ENCODE measurements at regions not wholly inside any gene's neighbourhood (a gene's known extent, or its start where the extent isn't known, plus 50 kb on each side); places are given as distances from the start of the nearest gene placed in this dataset.

DNA sequence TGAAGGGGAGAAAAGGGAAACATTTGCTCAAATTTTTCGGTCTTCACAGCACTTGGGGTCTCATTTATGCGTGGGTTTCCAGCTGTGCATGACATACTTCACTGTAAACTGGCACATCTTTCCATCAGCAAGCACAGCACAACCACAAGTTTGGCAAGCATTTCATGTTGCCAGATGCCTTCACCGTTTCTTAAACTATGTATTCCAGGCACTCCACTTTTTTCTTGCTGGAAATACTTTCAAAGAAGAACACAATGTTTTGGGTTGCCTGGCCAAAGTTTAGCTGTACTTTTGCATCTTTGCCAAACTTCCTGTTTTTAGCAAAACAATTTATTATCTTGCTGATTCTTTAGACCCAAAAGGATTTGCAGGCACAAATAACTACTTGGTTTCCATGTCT lies 194.6 kb upstream of the MEIS1 start:
- no peak overlapping the region for H3K4me3 ChIP-seq (replicated peaks; ENCODE audit: low read depth, low read length)
- TF ChIP-seq, protein P1, sequence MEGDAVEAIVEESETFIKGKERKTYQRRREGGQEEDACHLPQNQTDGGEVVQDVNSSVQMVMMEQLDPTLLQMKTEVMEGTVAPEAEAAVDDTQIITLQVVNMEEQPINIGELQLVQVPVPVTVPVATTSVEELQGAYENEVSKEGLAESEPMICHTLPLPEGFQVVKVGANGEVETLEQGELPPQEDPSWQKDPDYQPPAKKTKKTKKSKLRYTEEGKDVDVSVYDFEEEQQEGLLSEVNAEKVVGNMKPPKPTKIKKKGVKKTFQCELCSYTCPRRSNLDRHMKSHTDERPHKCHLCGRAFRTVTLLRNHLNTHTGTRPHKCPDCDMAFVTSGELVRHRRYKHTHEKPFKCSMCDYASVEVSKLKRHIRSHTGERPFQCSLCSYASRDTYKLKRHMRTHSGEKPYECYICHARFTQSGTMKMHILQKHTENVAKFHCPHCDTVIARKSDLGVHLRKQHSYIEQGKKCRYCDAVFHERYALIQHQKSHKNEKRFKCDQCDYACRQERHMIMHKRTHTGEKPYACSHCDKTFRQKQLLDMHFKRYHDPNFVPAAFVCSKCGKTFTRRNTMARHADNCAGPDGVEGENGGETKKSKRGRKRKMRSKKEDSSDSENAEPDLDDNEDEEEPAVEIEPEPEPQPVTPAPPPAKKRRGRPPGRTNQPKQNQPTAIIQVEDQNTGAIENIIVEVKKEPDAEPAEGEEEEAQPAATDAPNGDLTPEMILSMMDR (IDR thresholded peaks at IDR 0.05; ENCODE audit: low read length, missing control alignments) = no peak
- DNase-seq (ENCODE audit: low read depth) = no peak

DNA sequence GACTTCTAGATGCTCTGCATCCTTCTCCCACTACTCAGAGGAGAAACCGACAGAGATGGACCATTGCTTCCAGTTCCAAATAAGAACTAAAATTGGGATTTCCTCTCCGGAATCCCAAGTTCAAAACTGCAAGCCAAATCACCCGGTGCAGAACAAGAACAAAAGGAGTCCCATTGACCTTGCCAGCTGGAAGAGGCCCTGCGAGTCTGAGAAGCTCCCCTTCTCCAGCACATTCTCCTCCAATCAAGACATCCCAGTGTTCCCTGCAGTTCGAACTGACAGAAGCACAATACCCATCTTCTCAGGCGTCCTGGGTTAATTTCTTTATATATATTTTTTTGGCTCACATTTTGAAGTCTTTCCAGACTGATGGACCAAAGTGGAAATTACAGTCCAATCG lies 195.3 kb upstream of the MEIS1 start:
- TF ChIP-seq, protein P1 (IDR thresholded peaks at IDR 0.05; ENCODE audit: low read length, missing control alignments) = no peak
- no peak for DNase-seq (ENCODE audit: low read depth)
- no peak overlapping the region for H3K4me3 ChIP-seq (replicated peaks; ENCODE audit: low read depth, low read length)

DNA sequence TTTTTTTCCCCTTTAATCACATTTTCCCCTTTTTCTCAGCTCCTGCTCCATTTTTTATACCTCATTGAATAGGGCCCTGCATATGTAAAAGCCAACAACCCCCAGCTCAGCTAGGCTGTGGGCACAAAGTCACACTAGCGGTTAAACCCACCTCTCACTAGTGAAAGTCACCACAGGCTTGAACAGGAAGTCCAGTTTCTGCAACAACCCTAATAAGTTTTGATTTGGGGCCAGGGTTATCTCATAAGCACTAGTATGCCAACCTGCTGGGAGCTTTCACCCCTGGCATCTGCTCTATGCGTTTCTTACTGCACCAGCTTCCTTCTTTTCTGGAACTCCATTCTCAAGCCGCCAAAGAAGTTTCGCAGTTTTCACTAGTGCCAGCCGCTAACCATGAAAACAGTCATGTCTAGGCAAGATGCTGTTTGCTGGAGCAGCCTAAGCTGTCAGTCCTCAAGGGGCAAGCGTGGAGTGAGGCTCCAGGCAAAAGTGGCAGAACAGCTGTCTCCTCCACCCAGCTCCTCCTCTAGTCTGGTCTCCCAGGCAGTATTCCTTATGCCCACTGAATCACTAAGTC lies 197.0 kb upstream of the MEIS1 start:
- DNase-seq (ENCODE audit: low read depth) = no peak
- TF ChIP-seq, protein P1 (IDR thresholded peaks at IDR 0.05; ENCODE audit: low read length, missing control alignments) = no peak
- no peak overlapping the region for H3K4me3 ChIP-seq (replicated peaks; ENCODE audit: low read depth, low read length)

DNA sequence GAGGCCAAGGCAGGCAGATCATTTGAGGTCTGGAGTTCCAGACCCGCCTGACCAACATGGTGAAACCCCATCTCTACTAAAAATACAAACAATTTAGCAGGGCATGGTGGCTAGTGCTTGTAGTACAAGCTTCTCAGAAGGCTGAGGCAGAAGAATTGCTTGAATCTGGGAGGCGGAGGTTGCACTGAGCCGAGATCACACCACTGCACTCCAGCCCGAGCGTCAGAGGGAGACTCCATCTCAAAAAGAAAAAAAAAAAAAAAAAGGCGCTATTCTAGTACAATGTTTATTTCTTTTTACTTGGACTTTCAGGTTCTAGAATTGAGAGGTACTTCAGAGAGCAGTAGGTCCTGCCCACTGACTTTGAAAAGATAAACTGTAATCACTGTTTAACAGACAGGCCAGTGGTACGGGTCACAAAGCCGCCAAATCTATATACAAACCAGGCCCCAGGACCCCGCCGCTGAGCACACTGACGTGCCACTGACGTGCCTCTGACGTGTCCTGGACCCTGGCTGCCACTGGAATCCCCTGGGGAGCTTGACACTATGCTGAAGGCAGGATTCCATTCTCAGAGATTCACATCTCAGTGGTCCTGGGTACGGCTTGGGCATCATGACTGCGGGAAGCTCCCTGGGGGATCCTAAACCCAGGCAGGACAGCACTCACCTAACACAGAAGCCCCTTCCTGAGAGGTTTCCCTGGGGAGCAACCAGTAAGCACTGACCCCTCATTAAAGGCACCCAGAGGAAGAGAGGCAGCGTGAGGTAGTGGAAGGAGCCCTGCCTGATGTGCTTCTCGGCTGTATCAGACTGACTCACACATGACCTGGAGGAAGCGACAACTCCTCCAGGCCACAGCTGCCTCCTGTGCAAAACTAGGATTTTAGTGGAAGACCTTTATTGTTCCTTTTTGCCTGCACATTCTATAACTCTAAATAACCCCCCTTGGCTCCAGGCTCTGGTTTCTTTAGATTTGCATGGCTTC lies 197.8 kb upstream of the MEIS1 start:
- H3K4me3 ChIP-seq (replicated peaks; ENCODE audit: low read depth, low read length) = no peak overlapping the region
- TF ChIP-seq, protein P1 (IDR thresholded peaks at IDR 0.05; ENCODE audit: low read length, missing control alignments) = no peak
- DNase-seq (ENCODE audit: low read depth) = no peak

DNA sequence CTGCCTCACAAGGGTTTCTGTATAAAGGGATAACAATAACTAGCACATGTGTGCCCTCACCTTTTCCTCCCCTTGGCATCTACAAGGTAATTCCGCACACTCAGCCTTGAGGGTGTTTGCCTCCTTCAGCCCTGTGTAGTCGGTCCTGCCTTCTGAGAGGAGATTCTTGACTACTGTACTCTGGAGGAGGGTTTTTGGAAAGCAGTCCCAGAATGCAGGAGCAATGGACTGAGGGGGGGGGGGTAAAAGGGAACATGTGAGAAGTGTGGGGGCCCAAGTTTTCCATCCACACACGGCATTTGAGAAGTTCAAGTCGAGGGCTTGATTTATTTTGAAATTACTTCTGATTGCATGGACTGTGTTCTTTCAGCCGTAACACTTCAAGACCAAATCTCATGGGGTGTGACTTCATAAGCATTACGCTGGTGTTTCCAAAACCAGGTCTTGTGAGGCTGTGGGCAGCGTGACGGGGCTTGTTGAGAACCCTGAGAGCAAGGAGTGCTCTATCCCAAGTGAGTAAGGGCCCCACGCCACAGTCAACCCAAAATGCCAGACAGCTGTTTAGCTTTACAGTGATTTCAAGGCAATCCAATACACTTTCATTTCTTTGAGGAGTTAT lies 198.7 kb upstream of the MEIS1 start:
- H3K4me3 ChIP-seq (replicated peaks; ENCODE audit: low read depth, low read length) = no peak overlapping the region
- DNase-seq (ENCODE audit: low read depth) = no peak
- TF ChIP-seq, protein P1 (IDR thresholded peaks at IDR 0.05; ENCODE audit: low read length, missing control alignments) = no peak

DNA sequence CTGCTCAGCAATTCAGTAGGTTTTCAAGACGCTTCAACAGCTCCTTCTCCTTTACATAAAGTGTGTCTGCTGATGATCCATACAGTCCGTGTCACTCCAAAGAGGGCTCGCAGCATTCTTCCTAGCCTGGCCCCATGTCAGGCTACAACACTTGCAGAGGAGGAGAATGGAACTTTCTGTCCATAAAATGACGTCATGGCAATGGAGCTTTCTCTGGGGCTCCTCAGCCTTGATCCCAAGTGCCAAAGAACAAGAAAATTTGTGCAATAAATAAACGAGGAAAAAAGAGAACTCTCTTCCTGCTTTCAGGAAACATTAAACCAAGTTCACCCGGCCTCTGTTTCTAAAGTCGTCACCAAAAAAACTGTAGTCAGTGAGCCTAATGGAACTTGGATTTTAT lies 199.5 kb upstream of the MEIS1 start:
- no peak overlapping the region for H3K4me3 ChIP-seq (replicated peaks; ENCODE audit: low read depth, low read length)
- DNase-seq (ENCODE audit: low read depth) = no peak
- TF ChIP-seq, protein P1 (IDR thresholded peaks at IDR 0.05; ENCODE audit: low read length, missing control alignments) = no peak

Data from fibroblast of pulmonary artery (primary cell).